ENCODE measurements at regions not wholly inside any gene's neighbourhood (a gene's known extent, or its start where the extent isn't known, plus 50 kb on each side); places are given as distances from the start of the nearest gene placed in this dataset.

DNA sequence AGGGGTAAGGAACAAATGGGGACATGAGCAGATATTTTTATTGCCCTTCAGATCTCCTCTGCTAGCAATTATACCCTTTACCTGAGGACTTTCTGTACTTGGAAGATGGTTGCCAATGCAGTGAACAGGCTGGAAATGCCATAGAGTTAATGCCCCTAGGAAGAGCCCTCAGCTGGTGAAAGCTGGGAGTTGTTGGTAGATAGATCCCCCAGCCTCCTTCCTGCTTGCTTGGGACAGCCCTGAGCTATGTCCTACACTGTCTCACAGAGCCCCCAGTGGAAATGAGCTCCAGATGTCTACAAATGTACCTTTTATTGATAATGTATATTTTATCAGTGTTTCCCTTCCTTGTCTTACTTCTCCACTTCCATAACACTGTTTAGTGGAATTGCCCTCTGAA, 87.6 kb upstream of the PAK5 start:
- no peak for DNase-seq (ENCODE audit: low spot score in 2 of 2)
- no peaks in the 10 kb centered on the region for H3K27me3 ChIP-seq
- H3K4me1 ChIP-seq = peaks cover 11% of the 10 kb centered on the region
- no peaks in the 10 kb centered on the region for H3K9me3 ChIP-seq
- no peak overlapping the region for H3K27ac ChIP-seq
- TF ChIP-seq POLR2AphosphoS5 (IDR thresholded peaks at IDR 0.05) (no peak), EP300 (IDR thresholded peaks at IDR 0.05) (no peak), POLR2A (IDR thresholded peaks at IDR 0.05) (no peak)
- TF ChIP-seq, protein P1, sequence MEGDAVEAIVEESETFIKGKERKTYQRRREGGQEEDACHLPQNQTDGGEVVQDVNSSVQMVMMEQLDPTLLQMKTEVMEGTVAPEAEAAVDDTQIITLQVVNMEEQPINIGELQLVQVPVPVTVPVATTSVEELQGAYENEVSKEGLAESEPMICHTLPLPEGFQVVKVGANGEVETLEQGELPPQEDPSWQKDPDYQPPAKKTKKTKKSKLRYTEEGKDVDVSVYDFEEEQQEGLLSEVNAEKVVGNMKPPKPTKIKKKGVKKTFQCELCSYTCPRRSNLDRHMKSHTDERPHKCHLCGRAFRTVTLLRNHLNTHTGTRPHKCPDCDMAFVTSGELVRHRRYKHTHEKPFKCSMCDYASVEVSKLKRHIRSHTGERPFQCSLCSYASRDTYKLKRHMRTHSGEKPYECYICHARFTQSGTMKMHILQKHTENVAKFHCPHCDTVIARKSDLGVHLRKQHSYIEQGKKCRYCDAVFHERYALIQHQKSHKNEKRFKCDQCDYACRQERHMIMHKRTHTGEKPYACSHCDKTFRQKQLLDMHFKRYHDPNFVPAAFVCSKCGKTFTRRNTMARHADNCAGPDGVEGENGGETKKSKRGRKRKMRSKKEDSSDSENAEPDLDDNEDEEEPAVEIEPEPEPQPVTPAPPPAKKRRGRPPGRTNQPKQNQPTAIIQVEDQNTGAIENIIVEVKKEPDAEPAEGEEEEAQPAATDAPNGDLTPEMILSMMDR (IDR thresholded peaks at IDR 0.05) = no peak
- no peak overlapping the region for H3K4me3 ChIP-seq
- H3K36me3 ChIP-seq = no peaks in the 10 kb centered on the region

DNA sequence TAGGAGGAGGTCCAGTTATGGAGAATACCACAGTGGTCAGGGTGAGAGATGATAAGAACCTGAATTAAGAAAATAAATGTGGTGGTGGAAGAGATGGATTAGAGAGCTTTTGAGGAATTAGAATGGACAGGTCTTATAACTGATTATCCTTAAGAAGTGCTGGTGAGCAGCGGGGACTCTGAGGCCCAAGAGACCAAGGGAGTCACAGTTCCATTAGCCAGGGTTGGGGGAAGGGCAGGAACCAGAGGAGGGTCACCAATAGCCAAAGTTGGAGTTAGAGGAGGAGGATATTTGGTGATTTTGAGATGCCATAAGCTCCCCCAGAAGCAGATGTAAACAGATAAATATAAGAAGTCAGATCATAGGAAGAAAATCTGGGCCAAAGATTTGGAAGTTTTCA, 87.1 kb upstream of the PAK5 start:
- no peaks in the 10 kb centered on the region for H3K9me3 ChIP-seq
- no peak overlapping the region for H3K4me3 ChIP-seq
- no peaks in the 10 kb centered on the region for H3K36me3 ChIP-seq
- H3K4me1 ChIP-seq = peaks cover 11% of the 10 kb centered on the region
- no peak for TF ChIP-seq POLR2A (IDR thresholded peaks at IDR 0.05)
- no peak for TF ChIP-seq POLR2AphosphoS5 (IDR thresholded peaks at IDR 0.05)
- TF ChIP-seq EP300 (IDR thresholded peaks at IDR 0.05) = no peak
- TF ChIP-seq, protein P1 (IDR thresholded peaks at IDR 0.05) = no peak
- H3K27ac ChIP-seq = no peak overlapping the region
- no peaks in the 10 kb centered on the region for H3K27me3 ChIP-seq
- no peak for DNase-seq (ENCODE audit: low spot score in 2 of 2)
- WGBS = 83% methylated on average over 1 of the region's 1 CpG

DNA sequence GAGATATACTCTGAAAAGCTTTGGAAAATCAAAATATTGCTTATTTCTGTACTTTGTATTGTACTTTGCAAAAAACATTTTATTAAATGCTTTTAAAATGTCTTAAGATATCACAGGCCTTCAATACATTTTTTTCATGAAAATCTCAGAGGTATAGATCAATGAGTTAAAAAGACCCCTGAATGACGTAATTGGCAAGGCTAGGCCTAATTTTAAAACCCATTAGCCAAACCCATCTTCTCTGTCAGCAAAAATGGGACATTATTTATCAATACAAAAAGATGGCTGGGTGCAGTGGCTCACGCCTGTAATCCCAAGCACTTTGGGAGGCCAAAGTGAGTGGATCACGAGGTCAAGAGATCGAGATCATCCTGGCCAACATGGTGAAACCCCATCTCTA, 84.8 kb upstream of the PAK5 start:
- H3K9me3 ChIP-seq = no peaks in the 10 kb centered on the region
- WGBS = 91% methylated on average over 4 of the region's 4 CpGs
- H3K4me3 ChIP-seq = no peak overlapping the region
- H3K27me3 ChIP-seq = no peaks in the 10 kb centered on the region
- no peak overlapping the region for H3K27ac ChIP-seq
- DNase-seq (ENCODE audit: low spot score in 2 of 2) = no peak
- TF ChIP-seq EP300 (IDR thresholded peaks at IDR 0.05) = no peak
- peaks cover 11% of the 10 kb centered on the region for H3K4me1 ChIP-seq
- H3K36me3 ChIP-seq = no peaks in the 10 kb centered on the region

DNA sequence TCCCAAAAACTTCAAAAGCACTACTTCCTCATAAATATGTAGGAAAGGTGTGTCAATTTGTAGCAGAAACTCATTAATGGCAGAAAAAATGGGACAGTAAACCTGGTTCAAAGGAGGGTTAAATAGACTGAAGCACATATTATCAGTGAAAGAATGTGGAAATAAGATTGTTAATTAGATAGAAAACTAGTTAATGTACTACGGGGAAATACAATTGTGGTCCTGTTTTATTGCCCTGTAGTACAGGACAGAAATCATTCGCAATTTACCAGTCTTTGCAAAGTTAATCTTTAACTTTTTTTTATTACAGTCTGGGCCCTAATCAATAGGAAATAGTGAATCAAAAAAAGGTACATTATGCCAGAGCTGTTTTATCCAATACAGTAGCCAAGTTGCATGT, 82.0 kb upstream of the PAK5 start:
- TF ChIP-seq EP300 (IDR thresholded peaks at IDR 0.05) = no peak
- TF ChIP-seq POLR2A (IDR thresholded peaks at IDR 0.05) = no peak
- TF ChIP-seq, protein P1 (IDR thresholded peaks at IDR 0.05) = no peak
- TF ChIP-seq POLR2AphosphoS5 (IDR thresholded peaks at IDR 0.05) = no peak
- H3K27me3 ChIP-seq = no peaks in the 10 kb centered on the region
- WGBS = 81% methylated on average over 2 of the region's 2 CpGs

DNA sequence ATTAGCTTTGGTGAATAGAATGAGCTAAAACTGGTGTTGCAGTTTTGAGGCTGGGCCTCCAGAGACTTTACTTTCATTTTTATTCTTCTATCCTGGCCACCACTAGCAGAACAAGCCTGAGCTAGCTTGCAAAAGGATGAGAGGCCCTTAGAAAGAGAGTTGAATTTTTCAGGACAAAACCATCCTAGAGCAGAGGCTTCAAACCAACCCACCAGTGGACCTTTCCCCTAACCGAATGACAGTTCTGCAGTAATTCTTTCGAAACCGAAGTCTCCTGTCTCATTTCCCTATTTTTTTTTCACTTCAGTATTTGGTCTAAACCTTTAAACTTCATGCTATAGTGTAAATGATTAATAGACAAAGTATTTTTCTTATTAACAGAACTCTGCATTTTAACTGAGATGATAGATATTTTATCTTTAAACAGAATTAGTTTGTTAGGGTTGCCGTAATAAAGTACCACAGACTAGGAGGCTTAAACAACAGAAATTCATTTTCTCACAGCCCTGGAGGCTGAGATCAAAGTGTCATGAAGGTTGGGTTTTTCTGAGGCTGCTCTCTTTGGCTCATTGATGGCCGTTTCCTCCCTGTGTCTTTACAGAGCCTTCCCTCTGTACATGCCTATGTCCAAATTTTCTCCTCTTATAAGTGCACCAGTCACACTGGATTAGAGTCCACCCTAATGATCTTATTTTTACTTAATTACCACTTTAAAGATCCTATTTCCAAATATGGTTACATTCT, 80.6 kb upstream of the PAK5 start:
- no peaks in the 10 kb centered on the region for H3K36me3 ChIP-seq
- no peak for DNase-seq (ENCODE audit: low spot score in 2 of 2)
- TF ChIP-seq EP300 (IDR thresholded peaks at IDR 0.05) = no peak
- no peaks in the 10 kb centered on the region for H3K9me3 ChIP-seq
- no peaks in the 10 kb centered on the region for H3K4me1 ChIP-seq
- H3K4me3 ChIP-seq = no peak overlapping the region
- H3K27ac ChIP-seq = no peak overlapping the region
- H3K27me3 ChIP-seq = no peaks in the 10 kb centered on the region
- WGBS = 83% methylated on average over 5 of the region's 5 CpGs

More for the DNA sequence above, 82.0 kb upstream of the PAK5 start:
- Histone ChIP-seq H3K36me3 (no peaks in the 10 kb centered on the region), H3K9me3 (no peaks in the 10 kb centered on the region), H3K27ac (no peak overlapping the region), H3K4me1 (no peaks in the 10 kb centered on the region), H3K4me3 (no peak overlapping the region)
- DNase-seq (ENCODE audit: low spot score in 2 of 2) = no peak

DNA sequence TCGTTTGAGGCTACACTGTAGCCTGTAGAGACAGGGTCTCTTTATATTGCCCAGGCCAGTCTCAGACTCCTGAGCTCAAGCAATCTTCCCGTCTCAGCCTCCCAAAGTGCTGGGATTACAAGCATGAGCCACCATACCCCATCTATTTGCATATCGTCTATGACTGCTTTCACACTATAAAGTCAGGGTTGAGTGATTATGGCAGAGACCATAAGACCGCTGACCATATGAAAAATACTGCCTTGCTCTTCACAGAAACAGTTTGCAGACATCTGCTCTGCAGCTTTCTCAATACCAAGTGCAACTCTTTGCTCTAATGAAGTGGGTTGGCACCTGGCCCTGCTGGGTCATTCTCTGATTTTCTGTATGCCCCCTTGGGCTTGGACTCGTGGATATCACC, 79.5 kb upstream of the PAK5 start:
- Histone ChIP-seq H3K36me3 (no peaks in the 10 kb centered on the region), H3K4me3 (no peak overlapping the region), H3K4me1 (no peaks in the 10 kb centered on the region), H3K27me3 (no peaks in the 10 kb centered on the region), H3K27ac (no peak overlapping the region), H3K9me3 (no peaks in the 10 kb centered on the region)
- DNase-seq (ENCODE audit: low spot score in 2 of 2) = no peak
- TF ChIP-seq POLR2A (IDR thresholded peaks at IDR 0.05) (no peak), EP300 (IDR thresholded peaks at IDR 0.05) (no peak), POLR2AphosphoS5 (IDR thresholded peaks at IDR 0.05) (no peak)
- TF ChIP-seq, protein P1 (IDR thresholded peaks at IDR 0.05) = no peak
- 71% methylated on average over 5 of the region's 5 CpGs for WGBS
